DMS 273 treated with DMSO at 0.1 percent for 48 hours (cell line): ENCODE measurements at regions not wholly inside any gene's neighbourhood (a gene's known extent, or its start where the extent isn't known, plus 50 kb on each side); places are given as distances from the start of the nearest gene placed in this dataset.

ENCODE experiments used
- DNase-seq: peaks from one replicate; lab custom pipeline; 2025; lab: John Stamatoyannopoulos, UW

GRCh38 chr4:130336585-130337217 is 1240.7 kb downstream of the C4orf33 start:
- no peak for DNase-seq

- DNase-seq, result no peak
Observed at GRCh38 chr4:130338851-130339250, 1242.9 kb downstream of the C4orf33 start.

GRCh38 chr4:130349745-130350144 is 1253.8 kb downstream of the C4orf33 start:
- no peak for DNase-seq

- DNase-seq, result no peak
Observed at GRCh38 chr4:130356873-130357272, 1260.9 kb downstream of the C4orf33 start.

GRCh38 chr4:130359542-130359941 is 1263.6 kb downstream of the C4orf33 start:
- DNase-seq, result no peak

- DNase-seq, result no peak
Observed at GRCh38 chr4:130361616-130362015, 1265.7 kb downstream of the C4orf33 start.

GRCh38 chr4:130368668-130369067 is 1272.7 kb downstream of the C4orf33 start:
- no peak for DNase-seq

- no peak for DNase-seq
Observed at GRCh38 chr4:130393231-130393630, 1297.3 kb downstream of the C4orf33 start.

GRCh38 chr4:130393642-130394041 is 1297.7 kb downstream of the C4orf33 start:
- no peak for DNase-seq

GRCh38 chr4:130395871-130396270 is 1299.9 kb downstream of the C4orf33 start:
- DNase-seq, result no peak

- DNase-seq, result no peak
Observed at GRCh38 chr4:130403221-130403620, 1307.3 kb downstream of the C4orf33 start.

- DNase-seq, result no peak
Observed at GRCh38 chr4:130416228-130416627, 1320.3 kb downstream of the C4orf33 start.

GRCh38 chr4:130419211-130419975 is 1323.4 kb downstream of the C4orf33 start:
- DNase-seq, result no peak

- DNase-seq, result no peak
Observed at GRCh38 chr4:130422261-130422660, 1326.3 kb downstream of the C4orf33 start.

GRCh38 chr4:130424211-130424610 is 1328.3 kb downstream of the C4orf33 start:
- no peak for DNase-seq

- DNase-seq, result no peak
Observed at GRCh38 chr4:130432289-130432688, 1336.3 kb downstream of the C4orf33 start.

GRCh38 chr4:130449741-130450140 is 1353.8 kb downstream of the C4orf33 start:
- DNase-seq, result no peak

GRCh38 chr4:130468340-130468739 is 1372.4 kb downstream of the C4orf33 start:
- DNase-seq, result no peak

- DNase-seq, result no peak
Observed at GRCh38 chr4:130478406-130478805, 1382.5 kb downstream of the C4orf33 start.

GRCh38 chr4:130479020-130479419 is 1383.1 kb downstream of the C4orf33 start:
- DNase-seq, result no peak

GRCh38 chr4:130479674-130480073 is 1383.7 kb downstream of the C4orf33 start:
- DNase-seq, result no peak

- DNase-seq, result no peak
Observed at GRCh38 chr4:130484826-130485225, 1388.9 kb downstream of the C4orf33 start.

GRCh38 chr4:130485371-130485770 is 1389.4 kb downstream of the C4orf33 start:
- DNase-seq, result no peak

GRCh38 chr4:130486186-130486585 is 1390.2 kb downstream of the C4orf33 start:
- no peak for DNase-seq
